Dedifferentiated amniotic fluid mesenchymal stem cell (primary cell): ENCODE measurements at regions not wholly inside any gene's neighbourhood (a gene's known extent, or its start where the extent isn't known, plus 50 kb on each side); places are given as distances from the start of the nearest gene placed in this dataset.

Experiments
- DNase-seq: peaks from one replicate; pipeline ENCODE4 v3.0.0-alpha.2; 2016; ENCODE audit errors: extremely low spot score

DNA sequence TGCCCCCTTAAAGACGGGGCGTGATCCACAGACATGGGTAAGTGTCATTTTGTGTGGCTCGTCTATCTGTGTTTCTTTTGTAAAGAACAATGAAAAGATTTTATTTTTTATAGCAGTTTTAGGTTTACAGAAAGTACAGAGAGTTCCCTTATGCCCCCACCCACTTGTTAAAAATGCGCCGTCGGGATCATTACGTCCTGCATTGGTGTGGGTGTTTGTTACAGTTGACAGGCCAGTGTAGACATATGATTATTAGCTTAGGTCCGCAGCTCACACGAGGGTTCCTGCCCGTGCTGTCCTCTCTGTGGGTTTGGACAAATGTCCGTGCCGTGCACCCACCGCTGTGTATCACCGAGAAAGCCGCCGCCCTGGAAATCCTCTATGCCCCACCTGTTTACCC, 50.5 kb downstream of the RGS12 start:
- DNase-seq: no peak

DNA sequence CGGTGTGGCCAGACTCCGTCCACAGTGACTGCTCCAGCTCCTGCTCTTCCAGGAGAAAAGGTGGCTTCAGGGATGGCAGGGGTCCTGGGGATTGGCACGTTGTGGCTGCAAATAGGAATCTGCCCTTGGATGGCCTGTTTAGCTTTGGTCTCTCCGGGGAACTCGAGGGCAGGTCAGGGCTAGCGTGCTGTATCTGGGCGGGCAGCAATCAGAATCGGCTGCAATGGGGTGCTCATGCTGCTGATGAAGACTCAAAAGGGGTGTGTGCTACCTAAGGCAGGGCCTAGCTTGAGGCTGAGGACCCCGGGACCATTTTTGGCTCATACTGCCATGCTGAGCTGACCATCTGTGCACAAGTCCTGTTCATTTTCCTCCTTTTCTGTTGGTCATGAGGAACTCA, 51.3 kb downstream of the RGS12 start:
- DNase-seq: no peak

GRCh38 chr4:3344596-3344995, 51.8 kb downstream of the RGS12 start:
- DNase-seq: no peak

GRCh38 chr4:3345384-3345783, 52.6 kb downstream of the RGS12 start:
- DNase-seq: no peak

GRCh38 chr4:3346146-3346545, 53.3 kb downstream of the RGS12 start:
- DNase-seq: peak; percentile 83

GRCh38 chr4:3347871-3348270, 55.0 kb downstream of the RGS12 start:
- no peak for DNase-seq

DNA sequence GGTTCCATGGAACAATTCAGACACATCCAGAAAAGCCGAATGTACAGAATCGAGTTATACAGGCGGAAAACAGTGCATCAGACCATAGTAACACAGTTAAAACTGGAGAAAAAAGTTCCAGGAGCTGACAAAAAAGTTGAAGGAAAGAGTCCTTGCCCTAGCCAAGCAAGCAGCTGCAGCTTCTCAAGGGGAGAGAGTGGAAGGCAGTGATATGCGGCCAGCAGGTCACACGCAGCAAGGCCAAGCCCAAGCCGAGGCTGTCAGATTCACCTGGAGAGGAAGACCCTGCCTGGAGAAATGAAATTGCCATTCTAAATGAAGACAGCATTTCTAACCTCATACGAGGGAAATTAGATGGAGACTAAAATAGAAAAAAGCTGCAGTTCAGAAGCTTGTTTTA, 55.8 kb downstream of the RGS12 start:
- DNase-seq: no peak

GRCh38 chr4:3349116-3349515, 56.3 kb downstream of the RGS12 start:
- DNase-seq: no peak

DNA sequence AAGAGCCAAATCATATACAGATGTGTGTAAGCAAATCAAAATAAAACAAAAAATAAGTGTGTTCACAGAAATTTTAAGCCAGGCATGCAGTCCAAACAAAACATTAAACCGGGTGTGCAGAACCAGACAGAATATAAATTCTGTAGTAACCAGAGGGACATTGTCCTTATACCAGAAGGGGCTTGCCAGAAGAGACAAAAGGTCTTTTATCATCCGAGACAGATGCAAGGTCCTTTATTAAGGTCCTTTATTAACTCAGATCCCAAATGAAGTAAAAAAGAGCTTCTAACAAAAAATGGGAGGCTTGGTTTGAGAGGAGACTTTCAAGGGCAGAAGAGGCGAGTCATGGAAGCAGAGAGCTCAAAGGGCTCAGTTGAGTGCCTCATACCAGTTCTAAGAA, 59.2 kb downstream of the RGS12 start:
- DNase-seq: no peak

GRCh38 chr4:3352505-3352904, 59.7 kb downstream of the RGS12 start:
- DNase-seq: no peak

- DNase-seq: no peak
Observed at GRCh38 chr4:3352941-3353594, 60.2 kb downstream of the RGS12 start.

- no peak for DNase-seq
Observed at GRCh38 chr4:3353752-3354454, 61.1 kb downstream of the RGS12 start.

- no peak for DNase-seq
Observed at GRCh38 chr4:3354455-3354811, 61.6 kb downstream of the RGS12 start.

DNA sequence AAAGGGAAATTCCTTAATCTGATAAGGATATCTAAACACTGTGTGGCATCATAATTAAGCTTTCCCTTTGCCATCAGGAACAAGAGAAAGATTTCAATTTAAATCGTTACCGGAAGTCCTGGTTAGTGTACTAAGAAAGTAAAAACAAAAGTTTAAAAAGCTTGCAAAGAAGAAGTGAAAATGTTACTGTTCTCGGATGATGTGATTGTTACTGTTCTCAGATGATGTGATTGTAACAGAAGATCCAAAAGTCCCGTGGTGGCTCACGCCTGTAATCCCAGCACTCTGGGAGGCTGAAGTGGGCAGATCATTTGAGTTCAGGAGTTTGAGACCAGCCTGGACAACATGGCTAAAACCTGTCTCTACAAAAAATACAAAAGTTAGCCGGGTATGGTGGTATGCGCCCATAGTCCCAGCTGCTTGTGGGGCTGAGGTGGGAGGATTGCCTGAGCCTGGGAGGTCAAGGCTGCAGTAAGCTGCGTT, 62.5 kb downstream of the RGS12 start:
- DNase-seq: no peak

- DNase-seq: no peak
Observed at GRCh38 chr4:3358656-3359055, 65.8 kb downstream of the RGS12 start.

GRCh38 chr4:3360777-3361176, 68.0 kb downstream of the RGS12 start:
- no peak for DNase-seq

DNA sequence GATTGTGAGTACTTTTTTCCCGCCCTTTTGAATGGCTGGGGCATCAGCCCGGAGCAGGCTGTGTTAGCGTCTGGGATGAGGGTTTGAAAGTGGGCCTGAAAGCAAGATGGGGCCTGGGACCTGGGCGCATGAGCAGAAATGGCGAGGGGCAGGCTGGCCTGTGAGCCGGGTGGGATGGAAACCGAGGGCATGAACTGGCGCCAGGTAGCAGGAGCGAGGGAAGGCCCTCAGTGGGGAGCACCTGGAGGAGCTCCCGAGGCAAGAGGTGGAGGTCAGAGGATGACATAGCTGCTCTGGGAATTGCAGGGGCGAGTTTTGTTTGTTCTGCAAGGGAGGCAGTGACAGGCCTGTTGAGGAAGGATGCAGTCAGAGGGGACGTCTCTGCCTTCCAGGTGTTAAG, 68.6 kb downstream of the RGS12 start:
- no peak for DNase-seq

GRCh38 chr4:3361896-3362295, 69.1 kb downstream of the RGS12 start:
- DNase-seq: no peak

DNA sequence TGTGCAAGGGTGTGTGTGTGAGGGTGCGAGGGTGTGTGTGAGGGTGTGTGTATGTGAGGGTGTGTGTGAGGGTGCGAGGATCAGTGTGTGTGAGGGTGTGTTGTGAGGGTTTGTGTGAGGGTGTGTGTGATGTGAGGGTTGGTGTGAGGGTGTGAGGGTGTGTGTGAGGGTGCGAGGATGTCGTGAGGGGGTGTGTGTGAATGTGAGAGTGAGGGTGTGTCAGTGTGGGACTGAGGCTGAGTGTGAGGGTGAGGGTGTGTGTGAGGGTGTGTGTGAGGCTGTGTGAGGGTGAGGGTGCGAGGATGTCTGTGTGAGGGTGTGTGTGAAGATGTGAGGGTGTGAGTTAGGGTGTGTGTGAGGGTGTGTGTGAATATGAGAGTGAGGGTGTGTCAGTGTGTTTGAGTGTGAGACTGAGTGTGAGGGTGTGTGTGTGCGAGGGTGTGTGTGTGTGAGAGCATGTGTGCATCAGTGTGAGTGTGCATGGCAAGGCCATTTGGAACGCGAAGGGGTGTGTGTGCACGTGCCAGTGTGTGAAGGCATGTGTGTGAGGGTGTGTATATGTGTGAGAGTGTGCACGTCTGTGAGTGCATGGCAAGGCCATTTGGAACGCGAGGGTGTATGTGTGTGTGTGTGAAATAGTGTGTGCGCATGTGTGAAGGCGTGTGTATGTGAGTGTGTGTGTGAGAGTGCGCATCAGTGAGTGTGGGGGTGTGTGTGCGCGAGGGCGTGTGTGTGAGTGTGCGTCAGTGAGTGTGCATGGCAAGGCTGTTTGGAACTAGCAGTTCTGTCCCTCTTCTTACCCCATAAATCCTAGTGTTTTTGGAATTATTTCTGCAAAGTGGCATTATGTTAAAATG, 69.8 kb downstream of the RGS12 start:
- no peak for DNase-seq

DNA sequence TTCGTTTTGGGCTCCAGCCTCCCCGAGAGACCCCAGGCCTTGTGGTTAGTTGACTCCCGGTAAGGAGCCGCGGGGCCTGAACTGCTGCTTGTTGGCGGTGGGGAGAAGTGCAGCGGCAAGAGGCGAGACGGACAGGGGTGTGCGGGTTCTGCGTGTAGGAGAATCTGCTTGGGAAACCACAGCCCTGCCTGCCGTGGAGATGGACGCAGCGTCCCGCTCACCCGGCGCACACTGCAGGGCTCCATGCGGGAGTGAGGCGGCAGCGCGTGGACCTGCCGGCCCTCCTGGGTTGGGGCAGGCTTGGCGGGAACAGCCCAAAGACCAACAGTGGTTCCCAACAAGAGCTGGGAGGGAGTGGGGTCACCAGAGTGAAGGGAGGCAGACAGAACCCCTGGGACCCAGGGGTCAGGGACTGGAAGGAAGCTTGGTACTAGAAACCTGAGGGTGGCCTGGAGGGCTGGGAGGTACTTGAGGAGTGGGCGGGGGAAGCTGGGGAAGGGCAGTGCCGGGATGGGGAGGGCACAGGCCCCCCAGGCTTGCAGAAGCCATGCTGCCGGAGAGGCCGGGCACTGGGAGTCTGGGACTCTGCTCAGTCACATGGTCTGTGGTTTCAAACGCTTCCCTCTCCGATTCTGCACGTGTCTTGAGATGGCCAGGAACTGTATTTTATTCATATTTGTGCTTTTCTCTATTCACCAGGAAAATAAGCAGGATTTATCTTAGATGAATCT, 70.8 kb downstream of the RGS12 start:
- DNase-seq: no peak

DNA sequence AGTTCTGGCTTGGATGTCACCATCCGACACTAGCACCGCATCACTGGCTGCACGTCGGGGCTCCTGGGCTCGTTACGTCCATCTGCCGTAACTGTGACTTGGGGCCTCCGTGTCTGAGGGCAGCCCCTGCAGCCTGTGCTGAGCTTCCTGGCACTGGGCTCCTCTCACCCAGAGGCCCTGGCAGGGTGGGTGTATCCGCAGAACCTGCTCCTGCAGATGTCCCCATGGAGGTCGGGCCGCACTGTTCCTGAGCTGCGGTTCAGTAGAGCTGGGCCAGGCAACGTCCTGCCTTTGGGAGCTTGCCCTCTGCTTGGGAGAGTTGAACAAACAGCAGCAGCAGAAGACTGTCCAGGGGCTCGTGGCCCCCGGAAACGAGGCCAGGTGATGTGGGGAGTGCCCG, 71.4 kb downstream of the RGS12 start:
- no peak for DNase-seq
